AG08396 (cell line): ENCODE measurements at regions not wholly inside any gene's neighbourhood (a gene's known extent, or its start where the extent isn't known, plus 50 kb on each side); places are given as distances from the start of the nearest gene placed in this dataset.
A peak's percentile ranks its signal among the peaks of the same experiment; 100 is the strongest.
"Not testable (repeated sequence)": the region's sequence is repeated elsewhere in the genome, so short reads cannot be mapped to it uniquely, and the experiment has no call there.

Experiments used
- DNase-seq: peaks from one replicate; pipeline ENCODE4 v3.0.0; 2012; ENCODE audit warnings: low spot score, mixed read lengths

DNA sequence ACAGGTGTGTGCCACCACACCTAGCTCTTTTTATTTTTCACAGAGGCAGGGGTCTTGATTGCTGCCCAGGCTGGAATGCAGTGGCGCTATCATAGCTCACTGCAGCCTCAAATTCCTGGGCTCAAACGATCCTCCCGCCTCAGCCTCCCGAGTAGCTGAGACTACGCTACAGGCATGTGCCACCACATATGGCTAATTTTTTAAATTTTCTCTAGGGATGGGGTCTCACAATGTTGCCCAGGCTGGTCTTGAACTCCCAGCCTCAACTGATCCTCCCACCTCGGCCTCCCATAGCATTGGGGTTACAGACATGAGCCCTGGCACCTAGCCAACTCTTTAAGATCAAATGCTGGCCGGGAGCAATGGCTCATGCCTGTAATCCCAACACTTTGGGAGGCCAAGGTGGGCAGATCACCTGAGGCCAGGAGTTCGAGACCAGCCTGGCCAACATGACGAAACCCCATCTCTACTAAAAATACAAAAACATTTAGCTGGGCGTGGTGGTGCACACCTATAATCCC lies 50.6 kb upstream of the MYL10 start:
- not testable (repeated sequence) for DNase-seq

GRCh38 chr7:101680406-101681145 lies 51.5 kb upstream of the MYL10 start:
- no peak for DNase-seq

DNA sequence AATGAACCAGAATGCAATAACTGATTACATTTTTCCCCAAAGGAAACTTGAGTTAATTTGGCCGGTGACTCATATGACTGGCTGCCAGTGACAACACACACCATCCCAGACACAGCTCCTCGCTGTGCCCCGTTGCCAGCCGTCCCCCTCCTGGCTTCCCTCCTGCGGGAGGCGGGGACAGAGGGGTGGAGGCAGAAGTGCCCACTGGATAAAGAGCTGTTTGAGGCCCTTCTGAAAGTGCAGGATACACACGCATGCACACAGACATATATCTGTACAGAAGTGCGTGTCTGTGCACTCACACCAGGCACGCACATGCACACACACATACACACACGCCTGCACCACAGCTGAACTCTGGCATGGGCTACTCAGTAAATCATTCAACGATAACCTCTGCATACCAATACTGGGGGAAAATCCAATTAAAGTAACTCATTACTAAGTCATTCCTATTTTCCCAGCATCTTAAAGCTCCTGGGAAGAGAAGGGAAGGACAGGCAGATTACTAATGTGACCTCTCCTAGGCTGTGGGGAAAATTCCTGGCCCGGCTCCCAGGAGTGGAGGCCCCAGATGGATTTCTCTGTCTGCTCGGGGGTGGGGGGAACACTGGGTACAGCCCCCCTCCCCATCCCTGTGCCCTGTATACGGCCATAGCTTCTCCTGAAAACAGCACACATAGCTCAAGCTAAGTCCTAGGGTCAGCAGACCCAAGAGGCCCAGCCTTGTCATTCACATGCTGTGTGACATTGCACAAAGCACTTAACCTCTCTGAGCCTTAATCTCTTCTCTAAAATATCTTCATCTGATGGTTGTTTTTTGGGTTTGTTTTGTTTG lies 52.3 kb upstream of the MYL10 start:
- DNase-seq = peak; percentile 89

GRCh38 chr7:101684983-101685330 lies 55.9 kb upstream of the MYL10 start:
- DNase-seq = no peak

DNA sequence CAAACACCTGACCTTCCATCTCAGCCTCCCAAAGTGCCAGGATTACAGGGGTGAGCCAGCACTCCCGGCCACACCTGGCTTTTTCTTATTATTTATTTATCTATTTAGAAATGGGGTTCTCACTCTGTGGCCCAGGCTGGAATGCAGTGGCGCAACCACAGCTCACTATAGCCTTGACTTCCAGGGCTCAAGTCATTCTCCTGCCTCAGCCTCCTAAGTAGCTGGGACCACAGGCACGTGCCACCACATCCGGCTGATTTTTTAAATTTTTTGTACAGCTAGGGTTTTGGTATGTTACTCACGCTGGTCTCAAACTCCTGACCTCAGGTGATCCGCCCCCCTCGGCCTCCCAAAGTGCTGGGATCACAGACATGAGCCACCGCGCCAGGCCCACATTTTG lies 56.9 kb upstream of the MYL10 start:
- DNase-seq = no peak

DNA sequence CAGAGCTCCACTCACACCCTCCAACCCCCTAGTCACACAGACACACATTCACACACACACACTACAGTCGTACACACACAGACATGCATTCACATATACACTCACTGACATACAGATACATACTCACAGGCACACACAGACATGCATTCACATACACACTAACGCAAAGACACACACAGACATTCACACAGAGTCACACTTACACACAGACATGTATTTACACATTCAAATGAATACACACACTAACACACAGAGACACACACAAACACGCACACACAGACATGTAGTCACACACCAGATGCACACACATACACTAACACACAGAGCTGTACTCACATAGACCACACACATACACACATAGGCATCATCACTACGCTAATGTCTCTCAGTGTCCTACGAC lies 58.0 kb upstream of the MYL10 start:
- no peak for DNase-seq

DNA sequence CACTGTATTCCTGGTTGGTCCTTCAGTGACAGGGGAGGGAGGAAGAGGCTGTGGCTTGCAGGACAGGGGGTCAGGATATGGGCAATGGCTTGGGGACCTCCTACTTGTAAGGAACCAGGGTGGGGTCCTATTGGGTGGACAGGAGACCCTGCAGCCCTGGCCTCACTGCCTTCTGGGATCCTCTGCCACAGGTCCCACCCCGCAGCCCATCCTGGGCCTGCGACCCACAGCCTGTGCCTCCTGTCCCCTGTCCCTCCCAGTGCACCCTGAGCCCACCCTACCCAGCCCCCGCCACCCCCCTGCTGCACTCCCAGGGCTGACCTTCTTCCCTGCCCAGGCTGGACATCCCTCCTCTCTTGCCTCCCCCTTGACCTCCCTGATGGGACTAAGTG lies 58.7 kb upstream of the MYL10 start:
- no peak for DNase-seq

DNA sequence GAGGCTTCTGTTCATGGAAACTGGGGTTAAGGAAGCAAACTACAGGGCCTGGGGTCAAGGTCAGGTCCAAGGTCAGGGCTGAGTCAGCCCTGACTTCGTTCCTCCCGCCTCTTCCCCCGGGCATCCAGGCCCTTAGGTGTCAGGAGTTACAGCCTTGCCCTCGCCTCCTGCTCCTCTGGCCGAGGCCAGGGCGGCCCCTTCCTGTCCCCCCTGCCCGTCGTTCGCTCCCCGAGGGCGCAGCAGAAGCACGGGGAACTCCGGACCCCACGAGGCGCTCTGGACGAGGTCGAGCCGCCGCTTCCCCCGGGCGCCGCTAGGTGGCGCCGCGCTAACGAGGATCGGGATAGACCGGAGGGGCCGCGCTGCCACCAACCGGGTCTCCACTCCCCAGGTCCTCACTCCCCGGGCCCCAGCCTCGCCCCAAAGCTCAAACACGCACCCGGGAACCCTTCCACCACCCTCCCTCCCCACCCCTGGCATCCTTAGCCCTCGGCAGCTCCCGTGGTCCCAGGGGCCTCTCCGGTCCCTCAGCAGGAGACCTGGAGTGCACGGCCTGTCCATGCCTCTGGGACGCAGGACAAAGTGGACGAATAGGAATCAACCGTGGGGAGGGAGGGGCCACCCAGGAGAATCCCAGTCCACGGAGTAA lies 59.2 kb upstream of the MYL10 start:
- peak; percentile 86 for DNase-seq

- no peak for DNase-seq
These were observed 60.2 kb upstream of the MYL10 start for GRCh38 chr7:101688995-101689907.

DNA sequence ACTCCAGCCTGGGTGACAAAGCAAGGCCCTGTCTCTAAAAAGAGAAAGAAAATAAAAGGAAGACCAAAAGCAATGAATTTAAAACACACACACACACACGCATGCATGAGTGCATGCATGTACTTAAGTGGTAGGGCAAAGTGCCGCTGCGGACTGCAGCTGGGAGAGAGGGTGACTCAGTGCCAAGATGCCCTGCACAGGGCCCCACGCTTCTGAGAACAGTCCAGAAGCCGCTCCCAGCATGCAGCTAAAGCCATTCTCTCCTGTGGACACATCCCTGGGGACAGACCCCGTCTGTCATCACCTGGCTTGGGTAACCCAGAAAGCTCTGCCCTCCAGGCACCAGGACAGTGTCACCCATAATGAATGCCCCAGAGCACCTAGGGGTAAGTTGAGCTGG lies 61.0 kb upstream of the MYL10 start:
- no peak for DNase-seq

GRCh38 chr7:101691822-101692384 lies 62.8 kb upstream of the MYL10 start:
- no peak for DNase-seq

DNA sequence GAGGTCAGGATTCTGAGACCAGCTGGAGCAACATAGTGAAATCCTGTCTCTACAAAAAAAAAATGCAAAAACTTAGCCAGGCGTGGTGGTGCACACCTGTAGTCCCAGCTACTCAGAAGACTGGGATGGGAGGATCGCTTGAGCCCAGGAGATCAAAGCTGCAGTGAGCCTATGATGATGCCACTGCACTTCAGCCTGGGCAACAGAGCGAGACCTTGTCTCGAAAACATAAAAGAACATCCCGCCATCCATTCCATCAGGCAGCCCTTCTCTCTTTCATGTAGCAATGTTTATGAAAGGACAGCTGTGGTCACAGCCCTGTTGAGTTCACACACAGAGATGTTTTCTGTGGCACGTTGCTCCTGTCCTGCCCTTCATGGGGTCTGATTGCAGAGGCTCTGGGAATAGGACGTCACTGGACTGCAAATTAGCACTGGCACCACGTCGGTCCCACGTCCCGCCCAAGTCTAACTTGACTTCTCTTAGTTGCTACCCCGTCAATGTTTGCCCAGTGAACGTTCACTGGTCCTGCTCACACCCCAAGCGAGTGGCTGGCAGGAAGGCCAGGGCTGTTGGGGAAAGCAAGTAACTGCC lies 64.5 kb upstream of the MYL10 start:
- no peak for DNase-seq

DNA sequence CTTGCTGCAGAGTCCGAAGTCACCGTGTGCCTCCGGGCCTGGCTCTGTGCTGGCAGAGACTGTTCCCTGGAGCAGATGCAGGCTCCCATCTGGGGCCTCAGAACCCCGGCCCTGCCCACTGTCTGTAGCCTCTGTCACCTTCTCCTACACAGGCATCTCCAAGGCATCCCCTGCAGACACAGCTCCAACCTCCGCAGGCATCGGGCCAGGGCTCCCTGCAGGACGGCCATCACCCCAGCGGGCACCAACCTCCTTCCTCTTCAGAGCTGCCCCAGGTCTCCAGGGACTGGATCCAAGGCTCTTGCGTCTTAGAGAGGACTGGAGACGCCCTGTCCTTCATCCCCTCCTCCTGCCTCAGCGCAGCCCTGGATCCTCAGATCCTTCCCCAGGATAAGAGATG lies 69.9 kb upstream of the MYL10 start:
- DNase-seq = no peak

GRCh38 chr7:101699399-101699798 lies 70.3 kb upstream of the MYL10 start:
- DNase-seq = no peak

DNA sequence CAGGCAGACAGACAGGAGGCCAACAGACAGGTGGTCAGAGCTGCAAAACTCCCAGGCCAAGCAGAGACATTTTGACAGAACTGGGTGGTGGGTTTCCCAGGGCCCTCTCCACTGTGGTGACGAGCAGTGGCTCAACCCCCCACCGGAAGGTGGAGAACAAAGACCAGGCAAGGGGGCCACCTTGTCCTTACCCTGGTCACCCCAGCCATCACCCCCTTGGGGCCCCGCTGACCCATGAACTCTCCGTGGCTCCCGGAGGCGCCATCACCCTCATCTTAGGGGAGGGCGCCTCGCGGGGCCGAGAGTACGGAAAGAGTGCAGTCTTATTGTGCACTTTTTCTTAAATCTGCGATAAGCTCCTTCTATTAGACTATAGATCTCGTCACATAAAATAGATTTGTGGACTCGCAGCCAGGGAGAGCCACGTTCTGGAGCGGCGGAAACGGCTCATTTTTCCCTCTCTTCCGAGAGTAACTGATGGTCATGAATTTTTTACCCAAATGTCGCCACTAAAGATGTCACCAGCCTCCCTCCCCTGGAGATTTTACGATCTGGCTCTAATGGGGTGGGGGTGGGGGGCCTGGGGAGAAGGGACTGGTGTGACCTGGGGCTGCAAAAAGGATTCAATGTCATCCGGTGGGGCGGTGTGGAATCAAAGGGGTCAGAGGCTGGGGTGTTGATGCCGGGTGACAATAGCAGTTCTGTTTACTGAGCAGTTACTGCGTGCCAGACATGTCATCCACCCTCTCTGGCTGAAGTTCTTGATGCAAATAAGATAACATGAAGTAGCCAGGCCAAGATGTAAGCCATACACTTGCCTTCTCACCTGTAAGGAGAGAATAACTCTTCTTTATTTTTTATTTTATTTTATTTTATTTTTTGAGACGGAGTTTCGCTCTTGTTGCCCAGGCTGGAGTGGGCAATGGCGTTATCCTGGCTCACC lies 71.1 kb upstream of the MYL10 start:
- DNase-seq = no peak

- no peak for DNase-seq
These were observed 72.2 kb upstream of the MYL10 start for GRCh38 chr7:101701153-101701794.

DNA sequence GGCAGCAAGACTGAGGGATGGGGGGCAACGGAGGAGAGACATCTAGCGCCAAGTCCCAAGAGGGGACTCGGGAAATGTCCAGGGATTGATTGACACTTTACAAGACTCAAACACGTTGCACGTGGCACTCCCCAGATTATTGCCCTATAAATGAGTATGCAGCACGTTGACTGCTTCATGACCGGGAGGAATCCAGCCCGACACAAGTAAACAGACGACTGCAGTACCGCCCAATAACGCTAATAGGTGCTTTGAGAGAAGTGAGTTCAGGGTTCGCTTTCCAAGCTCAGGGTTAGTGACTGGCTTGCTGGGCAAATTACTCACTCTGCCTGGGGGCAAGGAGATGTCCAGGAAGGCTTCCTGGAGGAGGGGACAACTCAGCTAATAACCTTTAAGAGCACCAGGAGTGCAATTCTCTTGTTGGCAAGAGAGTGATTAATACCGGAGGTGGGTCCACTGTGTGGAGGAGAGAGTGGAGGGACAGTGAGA lies 73.3 kb upstream of the MYL10 start:
- DNase-seq = no peak

DNA sequence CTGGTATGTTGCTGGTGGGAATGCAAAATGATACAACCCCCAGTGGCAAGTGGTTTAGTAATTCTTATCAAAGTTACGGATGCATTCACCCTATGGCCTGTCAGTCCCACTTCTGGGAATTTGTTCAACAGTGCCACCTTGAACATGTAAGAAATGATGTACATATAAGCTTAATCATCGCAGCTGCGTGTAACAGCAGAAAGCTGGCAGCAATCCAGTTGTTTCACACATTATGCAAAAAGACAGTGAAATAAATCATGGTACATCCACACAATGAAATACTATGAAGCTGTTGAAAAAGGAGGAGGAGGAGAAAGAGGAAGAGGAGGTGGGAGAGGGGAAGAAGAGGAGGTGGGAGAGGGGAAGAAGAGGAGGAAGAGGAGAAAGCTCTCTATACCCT lies 76.2 kb upstream of the MYL10 start:
- DNase-seq = no peak

DNA sequence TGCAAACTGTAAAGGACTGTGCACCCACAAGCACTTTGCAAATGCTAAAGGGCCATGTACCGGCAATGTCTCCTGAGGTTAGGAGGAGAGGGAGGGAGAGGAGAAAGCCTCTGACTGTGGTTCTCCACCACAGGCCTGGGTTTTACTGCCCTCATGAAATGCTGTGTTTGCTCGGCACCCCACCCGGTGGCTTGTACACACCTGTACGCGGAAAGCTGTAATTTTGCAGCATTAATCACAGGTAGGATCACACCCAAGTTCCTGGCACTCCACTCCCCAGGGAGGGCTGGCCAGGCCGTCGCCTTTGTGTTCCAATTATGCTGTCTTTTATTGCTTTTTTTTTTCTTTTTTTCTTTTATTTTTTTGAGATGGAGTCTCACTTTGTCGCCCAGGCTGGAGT lies 78.5 kb upstream of the MYL10 start:
- DNase-seq = no peak
